H1 (cell line): ENCODE measurements at regions not wholly inside any gene's neighbourhood (a gene's known extent, or its start where the extent isn't known, plus 50 kb on each side); places are given as distances from the start of the nearest gene placed in this dataset.

Source experiments
- PHF8 ChIP-seq: fragments of 200-600 bp; sonication (generic); conservative IDR thresholded peaks from 2 replicates; pipeline ENCODE4 v1.7.1; 2012; ENCODE audit warnings: low read depth, mild to moderate bottlenecking, inconsistent platforms, low read length, moderate library complexity
- RAD21 ChIP-seq, 2 experiments: IDR thresholded peaks in 1 of 2; conservative IDR thresholded peaks in 1 of 2; 2 replicates each; pipeline ENCODE4 v1.6.1; 2011; ENCODE audit warnings: low read depth in 2 of 2, low read length in 2 of 2, improper control_type of control experiment in 1 of 2, inconsistent platforms in 1 of 2, mild to moderate bottlenecking in 1 of 2, moderate library complexity in 1 of 2
- SIX5 ChIP-seq: IDR thresholded peaks from 2 replicates; pipeline ENCODE4 v1.6.1; 2011; ENCODE audit warnings: mild to moderate bottlenecking, low read depth, low read length

DNA sequence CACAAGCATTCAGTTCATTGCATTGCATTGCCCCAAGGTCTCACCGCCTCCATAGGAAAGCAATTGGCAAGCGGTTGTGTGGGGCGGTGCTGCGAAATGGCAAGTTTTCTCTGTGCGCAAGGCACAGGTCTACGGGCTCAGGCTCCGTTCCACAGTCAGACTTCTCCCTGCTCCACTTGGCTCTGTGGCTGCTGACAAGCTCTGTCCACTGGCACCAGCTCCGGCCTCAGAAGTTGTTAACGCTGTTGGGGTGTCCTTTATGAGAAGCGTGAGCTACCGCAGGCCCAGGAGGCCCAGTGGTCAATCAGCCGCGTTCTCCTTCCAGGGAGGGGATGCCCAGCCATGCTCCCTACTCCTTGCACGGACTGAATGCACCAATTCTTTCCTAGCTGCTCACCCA is 87.0 kb upstream of the GATA6 start (continued):
- no peak for TF ChIP-seq PHF8
- TF ChIP-seq SIX5, result no peak
- no peak for TF ChIP-seq RAD21 (IDR thresholded peaks at IDR 0.05 in 1 of 2, conservative IDR thresholded peaks at IDR 0.05 in 1 of 2; ENCODE audit: low read depth in 2 of 2, low read length in 2 of 2)
- TF ChIP-seq, all 59 proteins: peak for 0
